ENCODE measurements at regions not wholly inside any gene's neighbourhood (a gene's known extent, or its start where the extent isn't known, plus 50 kb on each side); places are given as distances from the start of the nearest gene placed in this dataset.

DNA sequence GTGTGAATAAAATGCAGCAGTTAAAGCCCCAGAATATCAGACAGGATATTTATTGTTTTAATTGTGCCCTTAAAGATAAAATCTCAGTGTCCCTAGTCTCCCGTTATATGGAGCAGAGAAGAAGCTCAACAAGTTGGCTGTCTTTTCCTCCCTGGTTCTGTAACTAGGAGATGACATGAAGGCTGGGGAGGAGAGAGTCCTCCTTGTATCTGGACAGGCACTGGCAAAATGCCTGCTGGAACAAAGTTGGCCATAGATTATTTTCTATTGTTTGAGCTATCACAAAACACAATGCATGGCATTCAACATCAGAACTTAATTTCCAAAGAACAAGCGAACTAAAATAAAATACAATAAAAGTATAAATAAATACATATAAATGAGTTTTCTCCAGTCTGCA lies 694.9 kb upstream of the KCND2 start:
- TF ChIP-seq, protein P1, sequence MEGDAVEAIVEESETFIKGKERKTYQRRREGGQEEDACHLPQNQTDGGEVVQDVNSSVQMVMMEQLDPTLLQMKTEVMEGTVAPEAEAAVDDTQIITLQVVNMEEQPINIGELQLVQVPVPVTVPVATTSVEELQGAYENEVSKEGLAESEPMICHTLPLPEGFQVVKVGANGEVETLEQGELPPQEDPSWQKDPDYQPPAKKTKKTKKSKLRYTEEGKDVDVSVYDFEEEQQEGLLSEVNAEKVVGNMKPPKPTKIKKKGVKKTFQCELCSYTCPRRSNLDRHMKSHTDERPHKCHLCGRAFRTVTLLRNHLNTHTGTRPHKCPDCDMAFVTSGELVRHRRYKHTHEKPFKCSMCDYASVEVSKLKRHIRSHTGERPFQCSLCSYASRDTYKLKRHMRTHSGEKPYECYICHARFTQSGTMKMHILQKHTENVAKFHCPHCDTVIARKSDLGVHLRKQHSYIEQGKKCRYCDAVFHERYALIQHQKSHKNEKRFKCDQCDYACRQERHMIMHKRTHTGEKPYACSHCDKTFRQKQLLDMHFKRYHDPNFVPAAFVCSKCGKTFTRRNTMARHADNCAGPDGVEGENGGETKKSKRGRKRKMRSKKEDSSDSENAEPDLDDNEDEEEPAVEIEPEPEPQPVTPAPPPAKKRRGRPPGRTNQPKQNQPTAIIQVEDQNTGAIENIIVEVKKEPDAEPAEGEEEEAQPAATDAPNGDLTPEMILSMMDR (IDR thresholded peaks at IDR 0.05): no peak
- no peak for TF ChIP-seq POLR2A (IDR thresholded peaks at IDR 0.05)
